Hematopoietic multipotent progenitor cell (in vitro differentiated cells): ENCODE measurements at regions not wholly inside any gene's neighbourhood (a gene's known extent, or its start where the extent isn't known, plus 50 kb on each side); places are given as distances from the start of the nearest gene placed in this dataset.
"Not testable (repeated sequence)": the region's sequence is repeated elsewhere in the genome, so short reads cannot be mapped to it uniquely, and the experiment has no call there.

ENCODE experiments used
- DNase-seq, 3 donors: peaks; one replicate each; pipeline ENCODE4 v3.0.0-alpha.2; 2011 to 2015; ENCODE audit warnings: low read depth in 2 of 3, low spot score in 2 of 3

- not testable (repeated sequence) for DNase-seq
Observed at GRCh38 chr13:105671131-105671530, 864.3 kb downstream of the EFNB2 start.

GRCh38 chr13:105670179-105670990 lies 865.1 kb downstream of the EFNB2 start:
- DNase-seq: no peak

- DNase-seq: no peak
Observed at GRCh38 chr13:105665284-105665683, 870.2 kb downstream of the EFNB2 start.

- no peak for DNase-seq
Observed at GRCh38 chr13:105663182-105663581, 872.3 kb downstream of the EFNB2 start.

- DNase-seq: no peak
Observed at GRCh38 chr13:105660561-105660960, 874.9 kb downstream of the EFNB2 start.

GRCh38 chr13:105658431-105658830 lies 877.0 kb downstream of the EFNB2 start:
- no peak for DNase-seq

- no peak for DNase-seq
Observed at GRCh38 chr13:105655046-105655445, 880.4 kb downstream of the EFNB2 start.

GRCh38 chr13:105643966-105644365 lies 891.5 kb downstream of the EFNB2 start:
- no peak for DNase-seq

GRCh38 chr13:105642511-105642958 lies 892.9 kb downstream of the EFNB2 start:
- DNase-seq: no peak

- DNase-seq: no peak
Observed at GRCh38 chr13:105641121-105641520, 894.3 kb downstream of the EFNB2 start.

- no peak for DNase-seq
Observed at GRCh38 chr13:105638426-105638825, 897.0 kb downstream of the EFNB2 start.

GRCh38 chr13:105634059-105634458 lies 901.4 kb downstream of the EFNB2 start:
- no peak for DNase-seq

- DNase-seq: no peak
Observed at GRCh38 chr13:105630431-105630830, 905.0 kb downstream of the EFNB2 start.

GRCh38 chr13:105627270-105627669 lies 908.2 kb downstream of the EFNB2 start:
- DNase-seq: no peak

GRCh38 chr13:105625691-105626090 lies 909.8 kb downstream of the EFNB2 start:
- DNase-seq: no peak

- DNase-seq: no peak
Observed at GRCh38 chr13:105616333-105617075, 919.0 kb downstream of the EFNB2 start.

GRCh38 chr13:105612541-105612940 lies 922.9 kb downstream of the EFNB2 start:
- DNase-seq: no peak

- DNase-seq: no peak
Observed at GRCh38 chr13:105611424-105611823, 924.0 kb downstream of the EFNB2 start.

GRCh38 chr13:105608104-105608503 lies 927.4 kb downstream of the EFNB2 start:
- no peak for DNase-seq

- DNase-seq: no peak
Observed at GRCh38 chr13:105607426-105607825, 928.0 kb downstream of the EFNB2 start.

- DNase-seq: no peak
Observed at GRCh38 chr13:105607016-105607415, 928.4 kb downstream of the EFNB2 start.
